GM12874 (cell line): ENCODE measurements at regions not wholly inside any gene's neighbourhood (a gene's known extent, or its start where the extent isn't known, plus 50 kb on each side); places are given as distances from the start of the nearest gene placed in this dataset.

Source experiments
- TF ChIP-seq, protein P1 (sequence below): IDR thresholded peaks from 2 replicates; pipeline ENCODE4 v1.5.1; 2011; ENCODE audit warnings: low read depth, mild to moderate bottlenecking, control low read depth, low read length, moderate library complexity; ENCODE audit not compliant: insufficient read depth

DNA sequence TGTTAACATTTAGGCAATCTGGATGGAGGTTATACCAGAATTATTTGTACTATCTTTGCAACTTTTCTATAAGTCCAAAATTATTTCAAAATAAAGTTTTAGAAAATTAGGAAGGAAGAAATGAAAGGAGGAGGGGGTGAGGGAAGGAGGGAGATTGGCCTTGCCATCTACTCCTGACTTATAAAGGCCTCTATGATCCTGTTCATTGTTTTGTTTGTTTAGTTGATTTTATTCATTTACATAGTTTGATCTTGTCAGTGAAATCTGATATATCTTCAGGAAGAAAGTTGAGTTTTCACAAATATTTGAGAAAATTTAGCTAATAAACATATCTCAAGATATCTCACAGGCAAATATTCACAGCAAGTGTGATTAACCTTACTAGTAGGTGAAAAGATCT, 189.3 kb upstream of the NOCT start:
- TF ChIP-seq, protein P1, sequence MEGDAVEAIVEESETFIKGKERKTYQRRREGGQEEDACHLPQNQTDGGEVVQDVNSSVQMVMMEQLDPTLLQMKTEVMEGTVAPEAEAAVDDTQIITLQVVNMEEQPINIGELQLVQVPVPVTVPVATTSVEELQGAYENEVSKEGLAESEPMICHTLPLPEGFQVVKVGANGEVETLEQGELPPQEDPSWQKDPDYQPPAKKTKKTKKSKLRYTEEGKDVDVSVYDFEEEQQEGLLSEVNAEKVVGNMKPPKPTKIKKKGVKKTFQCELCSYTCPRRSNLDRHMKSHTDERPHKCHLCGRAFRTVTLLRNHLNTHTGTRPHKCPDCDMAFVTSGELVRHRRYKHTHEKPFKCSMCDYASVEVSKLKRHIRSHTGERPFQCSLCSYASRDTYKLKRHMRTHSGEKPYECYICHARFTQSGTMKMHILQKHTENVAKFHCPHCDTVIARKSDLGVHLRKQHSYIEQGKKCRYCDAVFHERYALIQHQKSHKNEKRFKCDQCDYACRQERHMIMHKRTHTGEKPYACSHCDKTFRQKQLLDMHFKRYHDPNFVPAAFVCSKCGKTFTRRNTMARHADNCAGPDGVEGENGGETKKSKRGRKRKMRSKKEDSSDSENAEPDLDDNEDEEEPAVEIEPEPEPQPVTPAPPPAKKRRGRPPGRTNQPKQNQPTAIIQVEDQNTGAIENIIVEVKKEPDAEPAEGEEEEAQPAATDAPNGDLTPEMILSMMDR, result no peak

DNA sequence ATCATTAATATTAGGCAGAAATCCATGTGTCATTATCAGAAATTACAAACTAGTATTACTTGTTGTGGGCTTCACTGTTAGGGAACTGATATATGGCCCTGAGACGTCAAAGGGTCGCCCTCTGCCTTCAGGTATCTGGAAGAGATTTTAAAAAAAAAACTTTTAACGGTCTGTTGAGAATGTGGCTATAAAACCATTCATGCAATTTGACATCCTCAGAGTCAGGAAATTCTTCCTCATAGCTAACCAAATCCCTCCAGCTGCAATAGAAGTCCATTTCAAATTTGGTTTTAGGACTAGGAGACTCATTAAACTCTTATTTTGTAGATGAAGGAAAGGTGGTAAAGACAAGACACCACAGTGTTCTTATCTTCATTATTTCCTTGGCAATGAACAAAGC, 194.2 kb upstream of the NOCT start:
- TF ChIP-seq, protein P1, result no peak

DNA sequence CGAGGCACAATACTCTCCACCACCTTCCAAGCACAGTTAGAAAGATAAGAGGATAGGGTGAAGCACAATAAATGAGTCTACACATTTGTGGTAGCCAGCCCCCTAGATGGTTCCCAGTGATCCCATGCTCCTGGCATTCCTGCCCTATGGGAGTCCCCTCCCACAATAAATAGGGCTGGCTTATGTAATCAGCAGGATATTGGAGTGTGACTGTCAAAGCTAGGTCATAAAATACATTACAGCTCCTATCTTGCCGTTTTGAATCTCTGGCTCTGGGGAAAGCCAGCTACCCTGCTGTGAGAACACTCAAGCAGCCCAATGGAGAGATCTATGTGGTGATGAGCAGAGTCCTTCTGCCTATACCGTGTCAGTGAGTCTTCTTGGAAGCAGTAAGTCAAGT, 198.7 kb upstream of the NOCT start:
- TF ChIP-seq, protein P1, result no peak

DNA sequence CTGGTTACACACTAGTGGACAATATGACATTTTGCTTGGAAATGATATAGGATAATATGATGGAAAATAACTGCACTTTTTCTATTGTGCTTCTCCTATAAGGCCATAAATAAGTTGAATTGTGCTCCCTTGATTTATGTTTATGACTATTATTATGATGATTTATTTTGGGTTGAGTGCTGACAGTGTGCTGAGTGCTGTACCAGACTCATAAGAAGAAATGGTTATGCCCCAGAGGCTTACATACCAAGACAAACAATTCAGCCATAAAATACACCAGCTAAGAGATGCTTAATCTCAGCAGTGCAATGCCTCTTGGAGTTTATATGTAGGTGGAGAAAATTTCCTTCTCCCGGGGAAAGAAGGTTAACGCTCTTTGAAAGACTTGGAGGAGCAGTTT, 199.8 kb upstream of the NOCT start:
- TF ChIP-seq, protein P1, result no peak

DNA sequence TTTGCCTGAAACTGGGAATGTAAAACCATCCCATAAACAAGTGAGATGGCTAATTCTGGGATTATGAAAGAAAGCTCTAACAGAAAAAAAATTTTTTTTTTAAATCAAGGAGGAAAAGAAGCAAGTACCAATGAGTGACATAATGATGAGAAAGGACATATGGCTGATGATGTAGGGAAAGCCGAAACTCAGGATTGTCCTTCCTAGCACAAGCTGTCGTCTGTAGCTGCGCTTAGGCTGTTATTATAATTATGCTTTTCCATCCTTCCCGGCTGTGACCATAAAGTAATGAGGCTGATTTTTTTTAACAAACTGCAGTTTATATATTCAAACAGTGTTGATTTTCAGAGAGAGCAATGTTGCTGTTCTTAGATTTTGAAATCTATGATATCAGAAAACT, 209.8 kb upstream of the NOCT start:
- TF ChIP-seq, protein P1, result no peak

DNA sequence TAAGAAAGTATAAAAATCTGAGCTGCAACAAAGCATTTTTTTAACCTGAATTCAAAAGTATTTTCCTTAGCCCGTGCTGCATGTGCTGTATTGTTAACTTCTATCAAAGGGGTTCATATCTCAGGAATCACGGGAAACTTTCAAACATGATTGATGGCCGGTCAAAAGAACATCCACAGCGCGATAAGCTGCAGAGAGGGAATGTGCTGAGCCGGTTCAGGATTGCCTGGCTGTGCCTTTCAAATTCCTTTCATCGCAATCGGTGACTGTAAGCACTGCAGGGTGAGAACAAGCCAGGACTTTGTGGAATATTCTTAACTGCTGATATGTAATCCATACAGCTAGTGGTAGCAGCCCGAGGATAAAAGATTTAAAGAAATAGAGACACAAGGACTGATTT, 210.9 kb upstream of the NOCT start:
- TF ChIP-seq, protein P1, result no peak

DNA sequence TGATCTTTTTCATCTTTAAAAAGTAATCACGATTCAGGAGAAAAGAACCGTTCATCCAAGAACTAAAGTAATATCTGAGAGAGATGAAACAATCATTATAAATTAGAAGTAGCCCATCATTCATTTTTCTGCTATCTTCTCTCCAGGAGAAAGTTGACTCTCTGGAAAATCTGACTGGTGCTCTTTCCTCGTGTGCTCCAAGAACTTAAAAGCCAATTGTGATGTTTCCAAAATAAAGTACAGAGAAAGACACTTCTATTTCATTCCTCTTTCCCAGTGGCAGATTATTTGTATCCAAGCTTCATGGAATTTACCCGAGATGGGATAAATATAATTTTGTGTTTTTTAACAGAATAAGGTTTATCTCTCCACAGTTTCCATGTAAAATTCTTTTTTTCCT, 212.5 kb upstream of the NOCT start:
- TF ChIP-seq, protein P1, result no peak

DNA sequence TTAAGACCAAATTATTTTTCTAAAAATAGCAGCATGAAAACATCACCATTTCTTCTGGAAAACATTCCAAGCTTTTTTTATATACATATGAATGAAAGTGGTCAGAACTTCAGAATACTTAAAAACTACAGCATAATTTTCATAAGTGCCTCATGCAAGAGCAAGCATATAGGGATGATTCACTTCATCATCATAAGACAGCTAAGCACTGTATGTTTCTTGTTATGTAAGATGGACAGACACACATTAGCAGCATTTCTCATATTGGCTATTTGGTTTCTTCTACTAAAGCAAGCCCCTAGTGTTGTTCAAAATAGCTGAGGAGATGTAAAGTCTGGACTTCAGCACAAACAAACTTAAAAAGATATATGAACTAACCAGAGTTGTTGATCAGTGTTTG, 213.1 kb upstream of the NOCT start:
- TF ChIP-seq, protein P1, result no peak
